Choroid plexus epithelial cell (primary cell): ENCODE measurements at regions not wholly inside any gene's neighbourhood (a gene's known extent, or its start where the extent isn't known, plus 50 kb on each side); places are given as distances from the start of the nearest gene placed in this dataset.
A peak's percentile ranks its signal among the peaks of the same experiment; 100 is the strongest.

ENCODE experiments used
- DNase-seq: peaks from one replicate; pipeline ENCODE4 v3.0.0-alpha.2; 2010; ENCODE audit warnings: low read depth
- H3K4me3 ChIP-seq: 2 replicates; pipeline ENCODE4 v1.5.1; 2011; ENCODE audit warnings: low read depth, mild to moderate bottlenecking, control low read depth, low read length, moderate library complexity
- TF ChIP-seq, protein P1 (sequence below): conservative IDR thresholded peaks from 2 replicates; pipeline ENCODE4 v1.5.1; 2011; ENCODE audit warnings: low read depth, mild to moderate bottlenecking, control low read depth, inconsistent platforms, low read length, moderate library complexity

DNA sequence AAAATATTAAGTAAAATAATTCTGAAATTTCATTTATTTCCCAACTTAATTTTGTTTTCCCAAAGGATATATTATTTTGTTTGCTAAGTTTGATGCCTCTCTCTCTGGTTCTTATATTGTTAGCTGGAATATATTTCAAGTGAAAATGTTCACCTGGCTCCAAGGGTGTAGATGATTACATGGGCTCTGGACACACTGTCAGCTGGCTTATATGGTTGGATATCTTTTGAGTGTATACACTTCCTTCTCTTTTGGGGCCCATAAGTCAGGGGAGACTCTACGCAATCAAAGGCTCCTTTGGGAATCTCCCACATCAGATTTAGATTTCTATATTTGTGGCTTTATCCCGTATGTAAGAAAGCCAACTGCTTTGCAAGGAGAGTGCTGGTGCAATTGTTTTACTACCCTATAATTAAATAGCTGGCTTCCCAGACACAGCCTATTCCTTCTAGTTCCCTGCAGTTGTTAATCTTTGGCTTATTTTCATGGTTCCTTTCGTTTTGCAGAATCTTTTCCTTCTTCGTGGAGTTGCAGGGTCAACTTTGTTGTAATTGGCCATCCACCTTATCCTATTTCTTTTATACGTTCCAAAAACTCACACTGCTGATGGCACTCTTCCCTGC lies 225.7 kb downstream of the DPH6 start:
- DNase-seq, result no peak
- TF ChIP-seq, protein P1, sequence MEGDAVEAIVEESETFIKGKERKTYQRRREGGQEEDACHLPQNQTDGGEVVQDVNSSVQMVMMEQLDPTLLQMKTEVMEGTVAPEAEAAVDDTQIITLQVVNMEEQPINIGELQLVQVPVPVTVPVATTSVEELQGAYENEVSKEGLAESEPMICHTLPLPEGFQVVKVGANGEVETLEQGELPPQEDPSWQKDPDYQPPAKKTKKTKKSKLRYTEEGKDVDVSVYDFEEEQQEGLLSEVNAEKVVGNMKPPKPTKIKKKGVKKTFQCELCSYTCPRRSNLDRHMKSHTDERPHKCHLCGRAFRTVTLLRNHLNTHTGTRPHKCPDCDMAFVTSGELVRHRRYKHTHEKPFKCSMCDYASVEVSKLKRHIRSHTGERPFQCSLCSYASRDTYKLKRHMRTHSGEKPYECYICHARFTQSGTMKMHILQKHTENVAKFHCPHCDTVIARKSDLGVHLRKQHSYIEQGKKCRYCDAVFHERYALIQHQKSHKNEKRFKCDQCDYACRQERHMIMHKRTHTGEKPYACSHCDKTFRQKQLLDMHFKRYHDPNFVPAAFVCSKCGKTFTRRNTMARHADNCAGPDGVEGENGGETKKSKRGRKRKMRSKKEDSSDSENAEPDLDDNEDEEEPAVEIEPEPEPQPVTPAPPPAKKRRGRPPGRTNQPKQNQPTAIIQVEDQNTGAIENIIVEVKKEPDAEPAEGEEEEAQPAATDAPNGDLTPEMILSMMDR, result no peak
- H3K4me3 ChIP-seq, result no peak overlapping the region

DNA sequence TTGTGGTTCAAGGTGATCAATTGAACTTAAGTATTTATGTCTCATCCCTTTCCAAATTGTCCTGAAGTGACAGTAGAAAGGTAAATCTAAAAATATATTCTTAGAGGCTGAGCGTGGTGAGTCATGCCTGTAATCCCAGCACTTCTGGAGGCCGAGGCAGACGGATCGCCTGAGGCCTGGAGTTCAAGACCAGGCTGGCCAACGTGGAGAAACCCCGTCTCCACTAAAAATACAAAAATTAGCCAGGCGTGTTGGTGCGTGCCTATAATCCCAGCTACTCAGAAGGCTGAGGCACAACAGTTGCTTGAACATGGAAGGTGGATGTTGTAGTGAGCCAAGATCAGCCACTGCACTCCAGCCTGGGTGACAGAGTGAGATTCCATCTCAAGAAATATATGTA lies 226.6 kb downstream of the DPH6 start:
- no peak for DNase-seq
- TF ChIP-seq, protein P1, result no peak
- no peak overlapping the region for H3K4me3 ChIP-seq

GRCh38 chr15:35317217-35317616 lies 228.7 kb downstream of the DPH6 start:
- H3K4me3 ChIP-seq, result no peak overlapping the region
- TF ChIP-seq, protein P1, result no peak
- no peak for DNase-seq

- no peak for DNase-seq
- no peak overlapping the region for H3K4me3 ChIP-seq
These were observed 227.2 kb upstream of the NANOGP8 start for GRCh38 chr15:35312344-35312743.

DNA sequence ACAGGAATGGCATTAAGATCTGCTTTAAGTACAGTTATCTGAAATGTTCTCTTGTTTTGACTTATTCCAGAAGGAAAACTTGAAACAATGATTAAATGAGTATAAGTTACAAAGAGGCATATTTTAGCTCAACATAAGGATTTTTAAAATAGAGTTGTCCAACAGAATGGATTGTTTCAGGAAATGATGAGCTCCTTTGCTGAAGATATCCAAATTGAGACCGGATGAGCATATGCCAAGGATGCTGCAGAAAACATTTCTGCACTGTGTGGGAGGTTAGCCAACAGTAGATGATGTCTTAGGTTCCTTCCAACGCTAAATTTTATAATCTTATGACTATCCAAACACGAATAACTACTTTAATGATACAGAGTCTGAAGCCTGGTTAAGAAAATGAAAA lies 226.5 kb upstream of the NANOGP8 start:
- TF ChIP-seq, protein P1, result no peak
- H3K4me3 ChIP-seq, result no peak overlapping the region
- DNase-seq, result no peak

More at GRCh38 chr15:35312344-35312743, 227.2 kb upstream of the NANOGP8 start:
- TF ChIP-seq, protein P1, result no peak

GRCh38 chr15:35309886-35310285 lies 224.8 kb upstream of the NANOGP8 start:
- TF ChIP-seq, protein P1, result no peak
- H3K4me3 ChIP-seq, result no peak overlapping the region
- no peak for DNase-seq

GRCh38 chr15:35308802-35309201 lies 223.7 kb upstream of the NANOGP8 start:
- DNase-seq, result peak; percentile 99
- TF ChIP-seq, protein P1, result no peak
- no peak overlapping the region for H3K4me3 ChIP-seq
